ENCODE measurements at regions not wholly inside any gene's neighbourhood (a gene's known extent, or its start where the extent isn't known, plus 50 kb on each side); places are given as distances from the start of the nearest gene placed in this dataset.

GRCh38 chr5:97553604-97554452, 370.8 kb upstream of the RIOK2 start:
- TF ChIP-seq GATA2 (IDR thresholded peaks at IDR 0.05; ENCODE audit: low read depth, low read length) (no peak), GATA3 (IDR thresholded peaks at IDR 0.05; ENCODE audit: low read depth, low read length) (no peak)

Measured in SH-SY5Y (cell line).